HepG2 (cell line): ENCODE measurements at regions not wholly inside any gene's neighbourhood (a gene's known extent, or its start where the extent isn't known, plus 50 kb on each side); places are given as distances from the start of the nearest gene placed in this dataset.

ENCODE experiments used
- ATAC-seq: fragments of 200-7000 bp; cut with Tn5 transposase; 3 replicates; pipeline ENCODE4 v1.9.1; 2020; ENCODE audit warnings: mild to moderate bottlenecking, moderate library complexity
- BruUV-seq: library from RNA; stranded (reverse); fragments of 400-500 nt; replicated peaks from 2 replicates; lab custom pipeline; 2021; lab: Mats Ljungman, UMichigan
- CTCF ChIA-PET: fragments of 300-600 bp; formaldehyde crosslinking; extraction: SDS; loops from one replicate; lab custom pipeline; 2021; ENCODE audit warnings: low total read pairs, inconsistent platforms, low intra/inter-chr PET ratio; lab: Yijun Ruan, JAX
- POLR2A ChIA-PET: fragments of 350-600 bp; sonication (Branson Sonifier 250); formaldehyde crosslinking; loops from one replicate; lab custom pipeline; 2020; ENCODE audit warnings: antibody characterized with exemption, inconsistent platforms; lab: Yijun Ruan, JAX
- DNase-seq: peaks from one replicate; pipeline ENCODE4 v3.0.0-alpha.2; 2015; ENCODE audit warnings: low spot score
- FAIRE-seq: peaks from 3 replicates; lab custom pipeline; 2011; peaks lifted over from hg19 to GRCh38; lab: Jason Lieb, UNC
- H2AFZ ChIP-seq: one replicate; pipeline ENCODE4 v1.6.1; 2011; ENCODE audit warnings: low read length, inconsistent platforms
- H3K27ac ChIP-seq: fragments of 300-600 bp; 3 replicates; pipeline ENCODE4 v1.8.0; 2011; ENCODE audit warnings: mixed run types, mild to moderate bottlenecking, mixed read lengths, low read length, inconsistent platforms; ENCODE audit not compliant: insufficient read depth; ENCODE audit errors: extremely low read length
- H3K27me3 ChIP-seq, 2 experiments: fragments of 200-600 bp in 1 of 2; 2 replicates in 1 of 2; 3 replicates in 1 of 2; pipeline versions ENCODE4 v1.6.0 to v1.8.0; 2011; ENCODE audit warnings: low read length in 2 of 2, mild to moderate bottlenecking in 2 of 2, moderate library complexity in 2 of 2, inconsistent platforms in 1 of 2; ENCODE audit not compliant: insufficient read depth in 2 of 2, control insufficient read depth in 1 of 2
- H3K36me3 ChIP-seq, 2 experiments: fragments of 200-600 bp in 1 of 2; replicated peaks in 1 of 2; 2 replicates in 1 of 2; 3 replicates in 1 of 2; pipeline versions ENCODE4 v1.5.1 to v1.8.0; 2011; ENCODE audit warnings: low read length in 2 of 2, inconsistent platforms in 1 of 2; ENCODE audit not compliant: insufficient read depth in 2 of 2, control insufficient read depth in 1 of 2
- H3K4me1 ChIP-seq: 2 replicates; pipeline ENCODE4 v1.5.1; 2012; ENCODE audit warnings: low read length, inconsistent platforms; ENCODE audit not compliant: insufficient read depth
- H3K4me2 ChIP-seq: 2 replicates; pipeline ENCODE4 v1.6.0; 2011; ENCODE audit warnings: low read depth, low read length, inconsistent platforms
- H3K4me3 ChIP-seq, 3 experiments: fragments of 200-600 bp in 1 of 3; sonication (generic), shearing (Covaris generic) in 1 of 3; replicated peaks in 1 of 3; 2 replicates each; pipeline ENCODE4 v1.5.1; 2011 to 2016; ENCODE audit warnings: low read length in 3 of 3, inconsistent platforms in 2 of 3, low read depth in 2 of 3, mild to moderate bottlenecking in 2 of 3, control low read depth in 1 of 3, mixed read lengths in 1 of 3; ENCODE audit not compliant: insufficient read depth in 1 of 3
- H3K79me2 ChIP-seq: one replicate; pipeline ENCODE4 v1.6.1; 2011; ENCODE audit warnings: low read length, inconsistent platforms; ENCODE audit not compliant: insufficient read depth
- H3K9ac ChIP-seq: 2 replicates; pipeline ENCODE4 v1.6.0; 2011; ENCODE audit warnings: mild to moderate bottlenecking, low read depth, low read length, inconsistent platforms; ENCODE audit not compliant: insufficient read depth
- H3K9me3 ChIP-seq: 2 replicates; pipeline ENCODE4 v1.5.1; 2012; ENCODE audit warnings: mild to moderate bottlenecking, low read length
- H4K20me1 ChIP-seq: 2 replicates; pipeline ENCODE4 v1.6.0; 2011; ENCODE audit warnings: inconsistent platforms, mild to moderate bottlenecking, low read length, moderate library complexity; ENCODE audit not compliant: insufficient read depth
- FOXA3 ChIP-seq: IDR thresholded peaks from 2 replicates; pipeline ENCODE4 v1.6.1; 2016; ENCODE audit warnings: missing genetic modification reagents, missing compliant biosample characterization
- MXI1 ChIP-seq: IDR thresholded peaks from 3 replicates; pipeline ENCODE4 v1.6.1; 2012; ENCODE audit warnings: low read depth, low read length, inconsistent platforms, borderline replicate concordance
- NFE2L2 ChIP-seq: fragments of 150-350 bp; IDR thresholded peaks from 2 replicates; pipeline ENCODE4 v1.6.1; 2014; ENCODE audit warnings: low read length
- STAT6 ChIP-seq: sonication (generic); formaldehyde crosslinking; IDR thresholded peaks from 2 replicates; pipeline ENCODE4 v1.4.0; 2020; ENCODE audit warnings: missing genetic modification reagents, mild to moderate bottlenecking, borderline replicate concordance
- TBX2 ChIP-seq: sonication (generic); formaldehyde crosslinking; IDR thresholded peaks from 2 replicates; pipeline ENCODE4 v1.5.0; 2020; ENCODE audit warnings: missing genetic modification reagents, mild to moderate bottlenecking, borderline replicate concordance
- ZBTB8A ChIP-seq: sonication (generic); formaldehyde crosslinking; IDR thresholded peaks from 2 replicates; pipeline ENCODE4 v1.4.0; 2020; ENCODE audit warnings: mild to moderate bottlenecking, low read depth, missing genetic modification reagents, borderline replicate concordance
- ZNF678 ChIP-seq: sonication (generic); formaldehyde crosslinking; IDR thresholded peaks from 2 replicates; pipeline ENCODE4 v1.4.0; 2020; ENCODE audit warnings: mild to moderate bottlenecking, missing genetic modification reagents
- ZNF749 ChIP-seq: sonication (generic); formaldehyde crosslinking; IDR thresholded peaks from 2 replicates; pipeline ENCODE4 v1.8.0; 2022; ENCODE audit warnings: mild to moderate bottlenecking, missing genetic modification reagents, moderate library complexity, borderline replicate concordance
- WGBS: methylation state at CpG from one replicate; pipeline ENCODE4 v1.1.6; 2017; ENCODE audit warnings: low lambda C conversion rate; 5-methylcytosine and 5-hydroxymethylcytosine counted together
- in situ Hi-C: cut with HindIII; loops from 2 replicates; pipeline ENCODE4 v1.10.0; 2017; ENCODE audit warnings: low pct_unique_long_range_greater_than_20kb; ENCODE audit not compliant: extremely low pct_ligation_motif_present
- intact Hi-C: fragments of 100-400 bp; cut with micrococcal nuclease; formaldehyde crosslinking; loops from one replicate; pipeline ENCODE4 v1.10.0; 2022; ENCODE audit not compliant: unreplicated experiment

- Histone ChIP-seq H2AFZ (no peak overlapping the region), H3K4me3 (no peak overlapping the region), H3K4me2 (no peak overlapping the region), H3K27me3 (no peaks in the 10 kb centered on the region; a peak in 1 of 5 replicates), H3K79me2 (no peaks in the 10 kb centered on the region), H3K27ac (no peak overlapping the region), H3K9ac (no peak overlapping the region), H3K9me3 (no peaks in the 10 kb centered on the region), H4K20me1 (no peaks in the 10 kb centered on the region), H3K36me3 (no peaks in the 10 kb centered on the region), H3K4me1 (no peaks in the 10 kb centered on the region)
- CTCF ChIA-PET, result no interaction called here
- TF ChIP-seq TBX2 (CRISPR knock-in tag) (no peak), FOXA3 (CRISPR knock-in tag) (no peak), MXI1 (no peak), STAT6 (CRISPR knock-in tag) (no peak), ZNF678 (CRISPR knock-in tag) (no peak), ZBTB8A (CRISPR knock-in tag) (no peak), NFE2L2 (no peak), ZNF749 (CRISPR knock-in tag) (no peak)
- WGBS, result 0% methylated on average over 2 of the region's 2 CpGs
- no peak for FAIRE-seq
- intact Hi-C loops, result no loop called here
- DNase-seq, result no peak
- POLR2A ChIA-PET, result no interaction called here
- in situ Hi-C loops, result no loop called here
- no peak for ATAC-seq
- no TSS peak for BruUV-seq
These were observed 270.2 kb upstream of the RIOK2 start for GRCh38 chr5:97453263-97453662.
